SK-N-SH treated with all-trans-retinoic acid at 6 μM for 48 hours (cell line): ENCODE measurements at regions not wholly inside any gene's neighbourhood (a gene's known extent, or its start where the extent isn't known, plus 50 kb on each side); places are given as distances from the start of the nearest gene placed in this dataset.

Experiments used
- ATAC-seq: fragments of 200-7000 bp; cut with Tn5 transposase; 3 replicates; pipeline ENCODE4 v1.9.1; 2020; ENCODE audit warnings: mild to moderate bottlenecking, moderate library complexity
- ARNTL ChIP-seq: fragments of 450-650 bp; formaldehyde crosslinking; IDR thresholded peaks from 2 replicates; pipeline ENCODE4 v1.5.0; 2020; ENCODE audit warnings: low read depth, mild to moderate bottlenecking, moderate library complexity, borderline replicate concordance
- BACH2 ChIP-seq: fragments of 250-450 bp; sonication (Bioruptor Pico); IDR thresholded peaks from 2 replicates; pipeline ENCODE4 v1.9.0; 2021; ENCODE audit warnings: mild to moderate bottlenecking, borderline replicate concordance
- CSDC2 ChIP-seq: fragments of 250-450 bp; sonication (Bioruptor Pico); IDR thresholded peaks from 2 replicates; pipeline ENCODE4 v1.5.0; 2020; ENCODE audit warnings: mild to moderate bottlenecking, moderate library complexity
- CSRNP3 ChIP-seq: fragments of 250-450 bp; sonication (Bioruptor Pico); IDR thresholded peaks from 2 replicates; pipeline ENCODE4 v1.5.1; 2021; ENCODE audit warnings: mild to moderate bottlenecking, moderate library complexity
- ESRRG ChIP-seq: fragments of 250-450 bp; sonication (Bioruptor Pico); IDR thresholded peaks from 2 replicates; pipeline ENCODE4 v1.6.1; 2021; ENCODE audit warnings: mild to moderate bottlenecking
- ISL1 ChIP-seq: fragments of 250-450 bp; sonication (Bioruptor Pico); IDR thresholded peaks from 2 replicates; pipeline ENCODE4 v2.1.2; 2022; ENCODE audit warnings: mild to moderate bottlenecking, moderate library complexity
- OSR1 ChIP-seq: fragments of 250-450 bp; sonication (Bioruptor Pico); IDR thresholded peaks from 2 replicates; pipeline ENCODE4 v1.8.0; 2022; ENCODE audit warnings: moderate library complexity, mild to moderate bottlenecking, inconsistent platforms
- PATZ1 ChIP-seq: fragments of 250-450 bp; sonication (Bioruptor Pico); IDR thresholded peaks from 2 replicates; pipeline ENCODE4 v1.8.0; 2020; ENCODE audit warnings: mild to moderate bottlenecking, moderate library complexity, borderline replicate concordance
- PPARA ChIP-seq: fragments of 250-450 bp; sonication (Bioruptor Pico); IDR thresholded peaks from 2 replicates; pipeline ENCODE4 v1.5.0; 2020; ENCODE audit warnings: mild to moderate bottlenecking, borderline replicate concordance
- RARB ChIP-seq: fragments of 250-450 bp; sonication (Bioruptor Pico); IDR thresholded peaks from 2 replicates; pipeline ENCODE4 v1.8.0; 2021; ENCODE audit warnings: mild to moderate bottlenecking, moderate library complexity
- TCF4 ChIP-seq: fragments of 250-450 bp; sonication (Bioruptor Pico); IDR thresholded peaks from 2 replicates; pipeline ENCODE4 v1.8.0; 2021; ENCODE audit warnings: mild to moderate bottlenecking, moderate library complexity, borderline replicate concordance
- TOX ChIP-seq: fragments of 250-450 bp; sonication (Bioruptor Pico); IDR thresholded peaks from 2 replicates; pipeline ENCODE4 v1.8.0; 2021; ENCODE audit warnings: mild to moderate bottlenecking, moderate library complexity, borderline replicate concordance
- TSHZ2 ChIP-seq: fragments of 250-450 bp; sonication (Bioruptor Pico); IDR thresholded peaks from 2 replicates; pipeline ENCODE4 v1.5.0; 2020; ENCODE audit warnings: mild to moderate bottlenecking, moderate library complexity
- ZFP3 ChIP-seq: fragments of 250-450 bp; sonication (Bioruptor Pico); IDR thresholded peaks from 2 replicates; pipeline ENCODE4 v1.5.0; 2020; ENCODE audit warnings: mild to moderate bottlenecking, moderate library complexity
- ZFP30 ChIP-seq: fragments of 450-650 bp; formaldehyde crosslinking; IDR thresholded peaks from 2 replicates; pipeline ENCODE4 v1.5.0; 2022; ENCODE audit warnings: mild to moderate bottlenecking, moderate library complexity
- ZNF565 ChIP-seq: fragments of 450-650 bp; formaldehyde crosslinking; conservative IDR thresholded peaks from 2 replicates; pipeline ENCODE4 v1.5.0; 2020; ENCODE audit warnings: low read depth, mild to moderate bottlenecking, moderate library complexity
- ZNF70 ChIP-seq: fragments of 450-650 bp; formaldehyde crosslinking; IDR thresholded peaks from 2 replicates; pipeline ENCODE4 v1.5.0; 2020; ENCODE audit warnings: mild to moderate bottlenecking, moderate library complexity
- ZNF8 ChIP-seq: fragments of 450-650 bp; formaldehyde crosslinking; IDR thresholded peaks from 2 replicates; pipeline ENCODE4 v1.5.0; 2020; ENCODE audit warnings: mild to moderate bottlenecking, moderate library complexity
- TF ChIP-seq, protein P1 (sequence below): fragments of 250-450 bp; sonication (Bioruptor Pico); IDR thresholded peaks from 2 replicates; pipeline ENCODE4 v1.5.1; 2020; ENCODE audit warnings: low read depth, mild to moderate bottlenecking, moderate library complexity
- TF ChIP-seq, protein P2 (sequence below): fragments of 250-450 bp; sonication (Bioruptor Pico); IDR thresholded peaks from 2 replicates; pipeline ENCODE4 v1.8.0; 2021; ENCODE audit warnings: low read depth, mild to moderate bottlenecking, moderate library complexity, borderline replicate concordance

DNA sequence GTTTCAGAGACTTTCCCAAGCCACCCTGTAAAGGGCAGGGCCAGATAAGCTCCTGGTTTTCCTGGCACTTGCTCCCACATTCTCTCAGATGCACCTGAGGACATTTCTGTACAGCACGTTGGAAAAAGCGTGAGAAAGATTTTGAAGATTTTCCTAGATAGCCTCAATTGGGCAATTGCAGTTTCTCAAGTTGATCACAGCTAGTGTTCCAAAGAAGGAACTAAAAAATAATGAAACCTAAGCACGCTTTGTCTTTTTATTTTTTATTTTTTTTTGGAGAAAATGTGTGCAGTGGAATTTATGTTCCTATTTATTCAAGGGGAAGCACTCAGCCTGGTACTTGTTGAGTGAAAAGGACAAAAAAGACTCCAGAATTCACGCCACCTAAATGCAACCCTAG lies 429.1 kb downstream of the RNF144A start:
- TF ChIP-seq TSHZ2 = no peak
- TF ChIP-seq ZNF565 (CRISPR knock-in tag) = no peak
- TF ChIP-seq ISL1 (CRISPR knock-in tag) = no peak
- TF ChIP-seq ARNTL (CRISPR knock-in tag) = no peak
- TF ChIP-seq ZFP30 (CRISPR knock-in tag) = no peak
- no peak for TF ChIP-seq ESRRG
- ATAC-seq = no peak

DNA sequence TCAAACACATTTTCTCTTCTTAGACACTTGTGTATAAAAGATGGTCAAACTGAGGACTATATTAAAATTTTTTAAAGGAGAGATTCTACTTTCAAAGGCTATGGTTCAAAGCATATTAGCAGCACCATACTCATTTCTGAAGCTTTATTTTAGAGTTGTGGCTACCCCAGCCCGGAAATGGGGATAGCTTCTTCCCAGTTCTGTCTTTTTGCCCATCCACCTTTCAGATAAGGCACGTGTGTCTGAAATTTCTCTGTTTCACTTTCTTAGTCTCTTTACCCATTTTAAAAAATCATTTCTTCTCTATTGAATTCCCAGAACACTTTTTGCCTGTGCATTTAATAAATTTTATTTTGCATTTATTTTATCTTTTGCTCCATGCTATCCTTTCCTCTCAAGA lies 431.5 kb downstream of the RNF144A start:
- no peak for ATAC-seq

DNA sequence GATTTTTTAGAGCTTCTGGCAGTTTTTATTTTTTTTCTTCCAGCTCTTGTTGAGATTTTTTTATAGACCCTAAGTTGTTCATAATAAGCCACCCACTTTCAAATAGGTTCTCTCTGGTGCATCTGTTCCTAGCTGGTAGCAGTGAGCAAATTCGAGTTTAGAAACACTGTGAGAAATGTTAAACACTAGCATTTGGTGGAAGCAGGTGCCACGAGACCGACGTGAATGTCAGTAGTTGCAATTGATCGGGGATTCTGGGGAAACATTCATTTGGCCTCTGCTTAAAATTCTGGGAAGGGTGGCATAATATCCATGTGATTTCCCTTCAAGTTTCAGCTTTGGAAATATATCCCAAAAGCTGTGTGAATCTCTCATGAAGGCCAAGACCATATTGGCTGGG lies 435.0 kb downstream of the RNF144A start:
- no peak for ATAC-seq
- TF ChIP-seq PPARA (no peak), TOX (CRISPR knock-in tag) (no peak), CSDC2 (CRISPR knock-in tag) (no peak), ZNF8 (no peak), OSR1 (no peak), PATZ1 (CRISPR knock-in tag) (no peak), ISL1 (CRISPR knock-in tag) (no peak), TCF4 (CRISPR knock-in tag) (no peak)
- TF ChIP-seq, protein P1, sequence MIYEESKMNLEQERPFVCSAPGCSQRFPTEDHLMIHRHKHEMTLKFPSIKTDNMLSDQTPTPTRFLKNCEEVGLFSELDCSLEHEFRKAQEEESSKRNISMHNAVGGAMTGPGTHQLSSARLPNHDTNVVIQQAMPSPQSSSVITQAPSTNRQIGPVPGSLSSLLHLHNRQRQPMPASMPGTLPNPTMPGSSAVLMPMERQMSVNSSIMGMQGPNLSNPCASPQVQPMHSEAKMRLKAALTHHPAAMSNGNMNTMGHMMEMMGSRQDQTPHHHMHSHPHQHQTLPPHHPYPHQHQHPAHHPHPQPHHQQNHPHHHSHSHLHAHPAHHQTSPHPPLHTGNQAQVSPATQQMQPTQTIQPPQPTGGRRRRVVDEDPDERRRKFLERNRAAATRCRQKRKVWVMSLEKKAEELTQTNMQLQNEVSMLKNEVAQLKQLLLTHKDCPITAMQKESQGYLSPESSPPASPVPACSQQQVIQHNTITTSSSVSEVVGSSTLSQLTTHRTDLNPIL (CRISPR knock-in tag) = no peak

More for the DNA sequence above, 431.5 kb downstream of the RNF144A start:
- TF ChIP-seq ESRRG (no peak), ISL1 (CRISPR knock-in tag) (no peak), BACH2 (CRISPR knock-in tag) (no peak), CSDC2 (CRISPR knock-in tag) (no peak), RARB (CRISPR knock-in tag) (no peak), ZFP3 (no peak), TCF4 (CRISPR knock-in tag) (no peak), TSHZ2 (no peak), ZNF70 (CRISPR knock-in tag) (no peak), CSRNP3 (CRISPR knock-in tag) (no peak), ZNF8 (no peak)
- TF ChIP-seq, protein P2, sequence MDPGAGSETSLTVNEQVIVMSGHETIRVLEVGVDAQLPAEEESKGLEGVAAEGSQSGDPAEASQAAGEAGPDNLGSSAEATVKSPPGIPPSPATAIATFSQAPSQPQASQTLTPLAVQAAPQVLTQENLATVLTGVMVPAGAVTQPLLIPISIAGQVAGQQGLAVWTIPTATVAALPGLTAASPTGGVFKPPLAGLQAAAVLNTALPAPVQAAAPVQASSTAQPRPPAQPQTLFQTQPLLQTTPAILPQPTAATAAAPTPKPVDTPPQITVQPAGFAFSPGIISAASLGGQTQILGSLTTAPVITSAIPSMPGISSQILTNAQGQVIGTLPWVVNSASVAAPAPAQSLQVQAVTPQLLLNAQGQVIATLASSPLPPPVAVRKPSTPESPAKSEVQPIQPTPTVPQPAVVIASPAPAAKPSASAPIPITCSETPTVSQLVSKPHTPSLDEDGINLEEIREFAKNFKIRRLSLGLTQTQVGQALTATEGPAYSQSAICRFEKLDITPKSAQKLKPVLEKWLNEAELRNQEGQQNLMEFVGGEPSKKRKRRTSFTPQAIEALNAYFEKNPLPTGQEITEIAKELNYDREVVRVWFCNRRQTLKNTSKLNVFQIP (CRISPR knock-in tag) = no peak
- TF ChIP-seq, protein P1 (CRISPR knock-in tag) = no peak
